Sigmoid colon (tissue), 4 donors: ENCODE measurements at regions not wholly inside any gene's neighbourhood (a gene's known extent, or its start where the extent isn't known, plus 50 kb on each side); places are given as distances from the start of the nearest gene placed in this dataset.

ENCODE experiments used
- POLR2A ChIP-seq, 2 donors: fragments of 450-650 bp; IDR thresholded peaks; one replicate each; pipeline ENCODE4 v1.6.1; 2016; ENCODE audit warnings: antibody characterized with exemption in 2 of 2, mild to moderate bottlenecking in 2 of 2, moderate library complexity in 2 of 2
- POLR2AphosphoS5 ChIP-seq, 4 donors: sonication (generic); formaldehyde crosslinking; IDR thresholded peaks; one replicate each; pipeline ENCODE4 v1.6.1; 2017; ENCODE audit warnings: antibody characterized with exemption in 4 of 4

GRCh38 chr15:62717496-62717895 is 325.1 kb upstream of the TPM1 start:
- TF ChIP-seq POLR2A (IDR thresholded peaks at IDR 0.05) (no peak), POLR2AphosphoS5 (IDR thresholded peaks at IDR 0.05) (no peak)
